Cardiac fibroblast (primary cell): ENCODE measurements at regions not wholly inside any gene's neighbourhood (a gene's known extent, or its start where the extent isn't known, plus 50 kb on each side); places are given as distances from the start of the nearest gene placed in this dataset.
A peak's percentile ranks its signal among the peaks of the same experiment; 100 is the strongest.

Source experiments
- DNase-seq, 2 donors: peaks; one replicate each; pipeline versions ENCODE4 v3.0.0 to v3.0.0-alpha.2; 2010; ENCODE audit warnings: low read depth in 2 of 2
- H3K4me3 ChIP-seq, 2 donors: replicated peaks in 1 of 2; 1 replicate in 1 of 2; 2 replicates in 1 of 2; pipeline ENCODE4 v1.5.1; 2011; ENCODE audit warnings: low read depth in 2 of 2, low read length in 2 of 2, mild to moderate bottlenecking in 2 of 2, moderate library complexity in 1 of 2
- TF ChIP-seq, protein P1 (sequence below): IDR thresholded peaks from one replicate; pipeline ENCODE4 v1.5.1; 2011; ENCODE audit warnings: low read depth, mild to moderate bottlenecking, low read length, inconsistent platforms

DNA sequence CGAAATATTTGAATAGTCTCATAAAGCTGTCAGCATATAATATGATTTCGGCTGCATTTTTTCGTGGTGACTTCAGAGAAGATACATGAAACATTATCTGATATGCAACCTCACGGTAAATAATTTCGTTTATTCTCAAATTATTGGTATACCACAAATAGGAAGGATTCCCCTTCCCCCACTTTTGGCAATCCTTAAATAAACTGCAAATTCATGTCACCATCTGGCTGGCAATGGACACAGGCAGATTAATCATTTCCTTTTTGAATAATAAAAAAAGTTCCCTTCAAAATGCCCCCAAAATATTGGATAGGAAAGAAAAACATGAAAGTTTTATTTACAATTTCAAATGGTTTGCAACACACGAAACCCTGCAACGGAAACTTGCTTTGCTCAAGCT lies 234.5 kb upstream of the MEOX2 start:
- TF ChIP-seq, protein P1, sequence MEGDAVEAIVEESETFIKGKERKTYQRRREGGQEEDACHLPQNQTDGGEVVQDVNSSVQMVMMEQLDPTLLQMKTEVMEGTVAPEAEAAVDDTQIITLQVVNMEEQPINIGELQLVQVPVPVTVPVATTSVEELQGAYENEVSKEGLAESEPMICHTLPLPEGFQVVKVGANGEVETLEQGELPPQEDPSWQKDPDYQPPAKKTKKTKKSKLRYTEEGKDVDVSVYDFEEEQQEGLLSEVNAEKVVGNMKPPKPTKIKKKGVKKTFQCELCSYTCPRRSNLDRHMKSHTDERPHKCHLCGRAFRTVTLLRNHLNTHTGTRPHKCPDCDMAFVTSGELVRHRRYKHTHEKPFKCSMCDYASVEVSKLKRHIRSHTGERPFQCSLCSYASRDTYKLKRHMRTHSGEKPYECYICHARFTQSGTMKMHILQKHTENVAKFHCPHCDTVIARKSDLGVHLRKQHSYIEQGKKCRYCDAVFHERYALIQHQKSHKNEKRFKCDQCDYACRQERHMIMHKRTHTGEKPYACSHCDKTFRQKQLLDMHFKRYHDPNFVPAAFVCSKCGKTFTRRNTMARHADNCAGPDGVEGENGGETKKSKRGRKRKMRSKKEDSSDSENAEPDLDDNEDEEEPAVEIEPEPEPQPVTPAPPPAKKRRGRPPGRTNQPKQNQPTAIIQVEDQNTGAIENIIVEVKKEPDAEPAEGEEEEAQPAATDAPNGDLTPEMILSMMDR: no peak
- H3K4me3 ChIP-seq: no peak overlapping the region
- peak in 1 of 2 donors; percentile 53 for DNase-seq

- TF ChIP-seq, protein P1: no peak
- peak; percentile 66 to 77 for DNase-seq
- no peak overlapping the region for H3K4me3 ChIP-seq
These were observed 230.3 kb upstream of the MEOX2 start for GRCh38 chr7:15916681-15917380.

- TF ChIP-seq, protein P1: no peak
- no peak overlapping the region for H3K4me3 ChIP-seq
- peak in 1 of 2 donors; percentile 1 for DNase-seq
These were observed 229.3 kb upstream of the MEOX2 start for GRCh38 chr7:15915686-15916293.

GRCh38 chr7:15914611-15915010 lies 228.1 kb upstream of the MEOX2 start:
- no peak overlapping the region for H3K4me3 ChIP-seq
- TF ChIP-seq, protein P1: no peak
- peak in 1 of 2 donors; percentile 28 for DNase-seq

GRCh38 chr7:15906436-15906835 lies 220.0 kb upstream of the MEOX2 start:
- H3K4me3 ChIP-seq: no peak overlapping the region
- no peak for DNase-seq
- TF ChIP-seq, protein P1: no peak

- no peak overlapping the region for H3K4me3 ChIP-seq
- no peak for DNase-seq
- TF ChIP-seq, protein P1: no peak
These were observed 219.0 kb upstream of the MEOX2 start for GRCh38 chr7:15905251-15906040.
